ENCODE measurements at regions not wholly inside any gene's neighbourhood (a gene's known extent, or its start where the extent isn't known, plus 50 kb on each side); places are given as distances from the start of the nearest gene placed in this dataset.

DNA sequence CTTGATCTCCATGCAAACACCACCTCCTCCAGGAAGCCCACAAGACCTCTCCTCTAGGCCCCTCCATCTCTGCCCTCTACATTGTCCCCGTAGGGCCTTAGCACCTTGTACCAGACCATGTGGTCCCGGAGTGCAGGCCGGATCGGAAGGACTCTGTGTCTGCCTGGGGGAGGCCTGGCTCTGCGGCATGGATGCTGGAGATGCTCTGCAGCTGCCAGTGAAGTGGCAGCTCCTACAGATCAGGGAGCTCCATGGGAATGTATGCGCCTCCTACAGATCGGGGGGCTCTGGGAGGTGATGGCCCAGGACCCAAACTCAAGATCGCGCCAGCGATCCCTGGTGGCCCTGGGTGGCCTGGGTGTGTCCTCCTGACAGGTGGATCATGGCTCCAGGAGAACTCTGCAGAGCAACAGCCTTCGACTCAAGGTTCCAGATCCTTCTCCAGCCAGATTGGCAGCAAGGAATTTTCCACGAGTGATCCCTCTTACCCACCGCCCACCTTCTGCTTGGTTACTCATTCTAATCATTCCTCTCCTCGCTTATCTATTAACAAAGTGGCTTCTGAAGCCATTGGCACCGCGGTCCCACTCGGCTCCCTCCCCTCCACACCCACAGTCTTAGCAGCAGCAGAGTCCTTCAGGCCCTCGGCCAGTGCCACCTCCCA is 67.3 kb downstream of the ADRA2C start:
- TF ChIP-seq, protein P1, sequence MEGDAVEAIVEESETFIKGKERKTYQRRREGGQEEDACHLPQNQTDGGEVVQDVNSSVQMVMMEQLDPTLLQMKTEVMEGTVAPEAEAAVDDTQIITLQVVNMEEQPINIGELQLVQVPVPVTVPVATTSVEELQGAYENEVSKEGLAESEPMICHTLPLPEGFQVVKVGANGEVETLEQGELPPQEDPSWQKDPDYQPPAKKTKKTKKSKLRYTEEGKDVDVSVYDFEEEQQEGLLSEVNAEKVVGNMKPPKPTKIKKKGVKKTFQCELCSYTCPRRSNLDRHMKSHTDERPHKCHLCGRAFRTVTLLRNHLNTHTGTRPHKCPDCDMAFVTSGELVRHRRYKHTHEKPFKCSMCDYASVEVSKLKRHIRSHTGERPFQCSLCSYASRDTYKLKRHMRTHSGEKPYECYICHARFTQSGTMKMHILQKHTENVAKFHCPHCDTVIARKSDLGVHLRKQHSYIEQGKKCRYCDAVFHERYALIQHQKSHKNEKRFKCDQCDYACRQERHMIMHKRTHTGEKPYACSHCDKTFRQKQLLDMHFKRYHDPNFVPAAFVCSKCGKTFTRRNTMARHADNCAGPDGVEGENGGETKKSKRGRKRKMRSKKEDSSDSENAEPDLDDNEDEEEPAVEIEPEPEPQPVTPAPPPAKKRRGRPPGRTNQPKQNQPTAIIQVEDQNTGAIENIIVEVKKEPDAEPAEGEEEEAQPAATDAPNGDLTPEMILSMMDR (IDR thresholded peaks at IDR 0.05; ENCODE audit: low read depth, low read length) = no peak
- no peak for DNase-seq (ENCODE audit: low read depth in 2 of 2)

DNA sequence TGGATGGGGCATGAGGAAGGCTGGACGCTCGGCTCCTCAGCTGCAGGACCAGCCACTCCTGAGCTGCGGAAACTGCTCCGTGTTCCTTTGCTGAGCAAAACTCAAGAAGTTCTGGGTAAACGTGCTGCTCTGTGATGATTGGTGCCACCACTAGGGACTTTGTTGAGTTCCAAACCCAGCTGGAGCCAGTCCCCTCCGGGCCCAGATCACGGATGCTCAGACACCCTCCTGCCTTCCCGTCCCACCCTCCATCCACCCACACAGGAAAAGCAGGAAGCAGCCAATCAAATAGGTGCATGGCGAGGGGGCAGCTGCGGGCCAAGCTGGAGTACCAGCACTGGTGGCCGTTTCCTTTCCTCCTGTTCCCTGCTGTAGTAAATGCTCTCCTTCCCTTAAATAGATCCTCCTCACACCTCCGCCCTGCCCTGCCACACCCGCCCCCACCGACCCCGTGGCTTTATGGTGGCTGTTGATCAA is 68.0 kb downstream of the ADRA2C start:
- no peak for DNase-seq (ENCODE audit: low read depth in 2 of 2)
- TF ChIP-seq, protein P1 (IDR thresholded peaks at IDR 0.05; ENCODE audit: low read depth, low read length) = no peak
- no peak overlapping the region for H3K4me3 ChIP-seq (replicated peaks in 1 of 2; ENCODE audit: low read depth in 2 of 2, low read length in 2 of 2)

More for the DNA sequence above, 67.3 kb downstream of the ADRA2C start:
- no peak overlapping the region for H3K4me3 ChIP-seq (replicated peaks in 1 of 2; ENCODE audit: low read depth in 2 of 2, low read length in 2 of 2)

DNA sequence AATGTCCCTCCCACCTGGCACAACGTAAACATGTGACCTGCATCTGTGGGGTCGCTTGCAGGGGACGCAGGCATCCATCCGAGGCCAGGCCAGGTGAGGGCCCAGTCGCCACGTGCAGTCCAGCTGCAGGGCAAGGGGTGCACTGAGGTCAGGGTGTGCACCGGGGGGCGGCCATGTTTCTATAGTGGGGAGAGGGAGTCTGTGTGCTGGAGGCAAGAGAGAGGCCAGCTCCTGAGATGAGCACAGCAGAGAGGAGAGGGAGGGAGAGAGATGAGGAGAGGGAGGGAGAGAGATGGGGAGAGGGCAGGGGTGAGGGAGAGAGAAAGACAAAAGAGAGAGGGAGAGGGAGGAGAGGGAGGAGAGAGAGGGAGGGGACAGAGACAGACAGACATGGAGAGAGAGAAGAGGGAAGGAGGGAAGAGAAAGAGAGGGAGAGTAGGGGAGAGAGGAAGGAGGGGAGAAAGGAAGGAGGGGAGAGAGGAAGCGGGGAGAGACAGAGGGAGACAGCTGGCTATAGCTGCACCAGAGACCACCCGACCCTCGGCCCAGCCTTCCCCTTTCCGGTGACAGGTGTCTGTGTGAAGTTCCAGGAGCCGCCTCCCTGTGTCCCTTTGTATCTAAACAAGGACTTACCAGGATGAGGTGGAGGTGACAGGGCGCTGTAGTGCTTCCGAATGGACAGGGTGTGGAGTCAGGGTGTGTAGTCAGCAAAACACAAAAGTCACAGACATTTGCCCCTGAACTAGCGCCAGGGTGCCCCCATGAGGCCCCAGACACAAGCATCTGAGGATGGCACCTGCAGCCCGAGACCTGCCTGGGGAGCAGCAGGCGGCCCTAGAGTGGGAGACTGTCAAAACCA is 68.7 kb downstream of the ADRA2C start:
- no peak overlapping the region for H3K4me3 ChIP-seq (replicated peaks in 1 of 2; ENCODE audit: low read depth in 2 of 2, low read length in 2 of 2)
- DNase-seq (ENCODE audit: low read depth in 2 of 2) = no peak
- TF ChIP-seq, protein P1 (IDR thresholded peaks at IDR 0.05; ENCODE audit: low read depth, low read length) = no peak

DNA sequence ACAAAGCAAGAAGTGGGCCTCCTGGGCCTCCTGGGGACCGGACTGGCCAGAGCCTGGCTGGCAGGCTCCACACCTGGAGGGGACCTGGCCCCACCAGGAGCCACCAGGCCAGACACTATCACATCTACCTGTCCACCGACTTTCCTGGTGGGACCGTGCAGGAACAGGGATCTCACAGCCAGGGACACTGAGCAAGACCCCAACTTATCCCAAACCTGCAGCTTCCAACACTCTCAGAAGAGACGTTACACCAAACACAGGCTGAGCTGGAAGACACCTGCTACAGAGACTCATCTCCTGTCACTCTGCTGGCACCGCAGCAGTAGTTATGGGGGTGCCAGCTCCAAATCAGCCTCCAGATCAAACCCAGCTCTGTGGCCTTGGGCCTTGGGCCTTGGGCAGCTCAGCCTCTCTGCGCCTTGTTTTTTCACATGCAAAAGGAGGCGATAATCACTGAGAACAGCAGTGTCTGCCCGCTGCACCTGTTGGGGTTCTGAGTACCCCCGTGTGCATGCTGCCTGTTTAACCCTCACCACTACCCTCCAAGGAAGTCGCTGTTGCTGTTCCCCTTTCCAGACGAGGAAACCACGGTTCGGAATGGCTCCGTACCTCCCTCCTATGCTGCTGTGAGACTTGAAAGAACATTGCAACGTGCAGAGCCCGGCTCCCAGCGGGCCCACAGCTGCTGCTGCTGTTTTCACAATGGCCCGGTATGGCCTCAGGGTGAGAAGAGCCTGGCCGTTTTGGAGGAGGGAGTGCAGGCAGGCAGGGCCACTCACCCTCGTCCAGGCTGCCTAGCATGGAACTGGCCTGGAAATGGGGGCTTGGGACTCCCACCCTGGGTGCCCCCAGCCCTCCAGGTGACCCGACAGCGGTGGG is 69.6 kb downstream of the ADRA2C start:
- TF ChIP-seq, protein P1 (IDR thresholded peaks at IDR 0.05; ENCODE audit: low read depth, low read length) = no peak
- DNase-seq (ENCODE audit: low read depth in 2 of 2) = no peak
- no peak overlapping the region for H3K4me3 ChIP-seq (replicated peaks in 1 of 2; ENCODE audit: low read depth in 2 of 2, low read length in 2 of 2)

GRCh38 chr4:3836406-3836755 is 70.2 kb downstream of the ADRA2C start:
- TF ChIP-seq, protein P1 (IDR thresholded peaks at IDR 0.05; ENCODE audit: low read depth, low read length) = no peak
- no peak for DNase-seq (ENCODE audit: low read depth in 2 of 2)
- H3K4me3 ChIP-seq (replicated peaks in 1 of 2; ENCODE audit: low read depth in 2 of 2, low read length in 2 of 2) = no peak overlapping the region

GRCh38 chr4:3836756-3837601 is 70.8 kb downstream of the ADRA2C start:
- DNase-seq (ENCODE audit: low read depth in 2 of 2) = no peak
- H3K4me3 ChIP-seq (replicated peaks in 1 of 2; ENCODE audit: low read depth in 2 of 2, low read length in 2 of 2) = no peak overlapping the region
- TF ChIP-seq, protein P1 (IDR thresholded peaks at IDR 0.05; ENCODE audit: low read depth, low read length) = no peak
